ENCODE measurements at regions not wholly inside any gene's neighbourhood (a gene's known extent, or its start where the extent isn't known, plus 50 kb on each side); places are given as distances from the start of the nearest gene placed in this dataset.
"Not testable (repeated sequence)": the region's sequence is repeated elsewhere in the genome, so short reads cannot be mapped to it uniquely, and the experiment has no call there.

GRCh38 chr1:101123904-101124303 is 98.3 kb upstream of the DPH5 start:
- not testable (repeated sequence) for H3K27ac Mint-ChIP-seq; H3K9me3 Mint-ChIP-seq; H3K4me2 ChIP-seq; H2AFZ ChIP-seq; H4K20me1 ChIP-seq (replicated peaks; ENCODE audit: insufficient read depth); H3K4me3 Mint-ChIP-seq; H3K4me3 ChIP-seq; H3K36me3 Mint-ChIP-seq (ENCODE audit: low read depth); H3K27me3 Mint-ChIP-seq (ENCODE audit: insufficient read depth, low read depth, poor library complexity); H3K4me1 Mint-ChIP-seq; H3K36me3 ChIP-seq (ENCODE audit: insufficient read depth); H3K9me2 ChIP-seq (ENCODE audit: insufficient read depth); H3K27me3 ChIP-seq (ENCODE audit: insufficient read depth); H3K79me2 ChIP-seq (replicated peaks; ENCODE audit: insufficient read depth); H3F3A ChIP-seq (replicated peaks; ENCODE audit: low read depth); DNase-seq (ENCODE audit: low spot score); ATAC-seq; H3K27ac ChIP-seq (ENCODE audit: low read depth)
- H3K4me1 ChIP-seq (ENCODE audit: insufficient read depth) = peaks cover 12% of the 10 kb centered on the region

- no peaks in the 10 kb centered on the region for H3K9me3 Mint-ChIP-seq
- Histone ChIP-seq H3K4me1 (ENCODE audit: insufficient read depth) (no peaks in the 10 kb centered on the region), H4K20me1 (replicated peaks; ENCODE audit: insufficient read depth) (no peaks in the 10 kb centered on the region)
Observed at GRCh38 chr1:101122452-101123166, 97.0 kb upstream of the DPH5 start.

More at GRCh38 chr1:101122452-101123166, 97.0 kb upstream of the DPH5 start:
- H3K27ac Mint-ChIP-seq = no peak overlapping the region
- DNase-seq (ENCODE audit: low spot score) = no peak
- no peak overlapping the region for H3K4me3 Mint-ChIP-seq
- H3K4me1 Mint-ChIP-seq = no peaks in the 10 kb centered on the region
- no peak for ATAC-seq
- Histone ChIP-seq H3K4me2 (no peak overlapping the region), H3K79me2 (replicated peaks; ENCODE audit: insufficient read depth) (no peaks in the 10 kb centered on the region), H3F3A (replicated peaks; ENCODE audit: low read depth) (no peaks in the 10 kb centered on the region), H3K27me3 (ENCODE audit: insufficient read depth) (no peaks in the 10 kb centered on the region), H3K36me3 (ENCODE audit: insufficient read depth) (no peaks in the 10 kb centered on the region), H3K9me2 (ENCODE audit: insufficient read depth) (no peaks in the 10 kb centered on the region), H3K27ac (ENCODE audit: low read depth) (no peak overlapping the region), H2AFZ (no peak overlapping the region), H3K4me3 (no peak overlapping the region)
- TF ChIP-seq ZNF331 (CRISPR knock-in tag; IDR thresholded peaks at IDR 0.05; ENCODE audit: low read depth) (no peak), ZNF114 (CRISPR knock-in tag; IDR thresholded peaks at IDR 0.05) (no peak), POLR2AphosphoS5 (IDR thresholded peaks at IDR 0.05; ENCODE audit: low read depth) (no peak), EZH2phosphoT487 (IDR thresholded peaks at IDR 0.05; ENCODE audit: unreplicated experiment) (no peak), REST (IDR thresholded peaks at IDR 0.05; ENCODE audit: unreplicated experiment) (no peak), ZNF462 (CRISPR knock-in tag; IDR thresholded peaks at IDR 0.05) (no peak)
- peaks cover 1% of the 10 kb centered on the region for H3K27me3 Mint-ChIP-seq (ENCODE audit: insufficient read depth, low read depth, poor library complexity)
- H3K36me3 Mint-ChIP-seq (ENCODE audit: low read depth) = no peaks in the 10 kb centered on the region

All from GM23338 (cell line).